ENCODE measurements at regions not wholly inside any gene's neighbourhood (a gene's known extent, or its start where the extent isn't known, plus 50 kb on each side); places are given as distances from the start of the nearest gene placed in this dataset.

GRCh38 chr13:31853643-31854326 lies 114.5 kb downstream of the RXFP2 start:
- DNase-seq, result no peak

DNA sequence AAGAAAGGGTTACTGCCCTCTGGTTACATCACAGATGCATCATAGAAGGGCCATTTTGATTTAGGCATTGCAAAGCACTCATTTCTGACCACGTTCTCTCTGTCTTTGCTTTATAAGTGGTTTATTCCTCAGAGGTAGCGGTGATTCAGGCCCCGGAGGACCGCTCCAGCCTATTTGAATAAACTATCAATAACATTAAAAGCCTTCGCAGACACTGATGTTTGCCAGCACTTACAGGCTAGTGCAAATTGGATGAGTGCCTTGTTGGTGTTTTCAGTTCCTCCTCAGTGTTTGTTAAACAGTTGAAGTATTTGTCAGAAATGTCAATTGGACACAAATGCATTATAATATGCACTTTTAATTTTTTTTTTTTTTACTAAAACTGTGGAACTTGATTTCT lies 120.2 kb downstream of the RXFP2 start:
- DNase-seq, result no peak

DNA sequence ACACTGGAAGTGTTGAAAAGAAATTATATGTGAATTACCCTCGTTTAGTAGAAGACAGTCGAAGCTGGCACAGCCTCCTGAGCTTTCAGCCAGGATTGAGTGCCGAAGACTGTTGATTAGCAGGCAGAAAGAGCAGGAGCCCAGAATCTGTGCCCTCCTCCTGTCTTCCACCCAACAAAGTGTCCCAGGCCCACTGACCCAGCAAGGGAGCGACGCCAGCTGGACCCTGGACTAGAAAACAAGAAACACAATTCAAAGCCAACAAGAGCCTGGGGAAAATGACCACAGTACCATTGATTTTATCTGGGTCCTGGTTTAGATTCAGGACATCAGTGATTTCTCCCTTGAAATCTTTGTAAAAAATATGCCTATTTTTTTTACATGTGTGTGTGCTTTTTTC lies 120.7 kb downstream of the RXFP2 start:
- DNase-seq, result no peak

DNA sequence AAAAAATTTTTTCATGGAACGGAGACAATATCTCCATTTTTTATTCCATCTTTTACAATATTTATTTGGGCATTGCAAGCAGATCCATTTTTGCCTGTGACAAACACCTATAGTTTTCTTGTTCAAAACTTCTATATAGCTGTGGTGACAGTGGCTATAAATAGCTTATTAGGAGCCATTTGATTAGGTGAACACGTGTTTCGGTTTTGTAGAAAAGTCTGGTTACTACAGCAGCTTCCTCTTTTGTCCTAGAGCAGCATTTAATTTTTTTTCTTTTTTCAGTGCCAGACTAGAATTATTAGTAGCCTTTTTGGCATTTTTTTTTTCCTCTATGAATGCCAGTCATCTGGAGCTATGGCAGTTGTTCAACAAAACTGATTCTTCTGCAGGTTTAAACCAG lies 123.5 kb downstream of the RXFP2 start:
- no peak for DNase-seq

GRCh38 chr13:31864307-31864706 lies 125.0 kb downstream of the RXFP2 start:
- DNase-seq, result no peak

GRCh38 chr13:31866099-31866498 lies 126.8 kb downstream of the RXFP2 start:
- no peak for DNase-seq

- DNase-seq, result no peak
Measured at GRCh38 chr13:31867709-31868108, 128.4 kb downstream of the RXFP2 start.

GRCh38 chr13:31869582-31869981 lies 130.3 kb downstream of the RXFP2 start:
- DNase-seq, result no peak

DNA sequence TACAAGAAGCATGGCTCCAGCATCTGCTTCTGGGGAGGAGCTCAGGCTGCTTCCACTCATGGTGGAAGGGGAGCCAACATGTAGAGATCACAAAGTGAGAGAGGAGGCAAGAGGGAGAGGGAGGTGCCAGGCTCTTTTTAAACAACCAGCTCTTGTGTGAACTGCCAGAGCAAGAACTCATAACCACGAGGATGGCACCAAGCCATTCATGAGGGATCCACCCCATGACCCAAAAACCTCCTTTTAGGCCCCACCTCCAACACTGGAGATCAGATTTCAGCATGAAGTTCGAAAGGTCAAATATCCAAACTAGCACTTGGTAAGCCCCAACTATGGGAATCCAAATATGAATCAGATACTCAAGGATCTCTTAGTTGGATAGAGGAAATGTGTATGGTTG lies 131.2 kb downstream of the RXFP2 start:
- no peak for DNase-seq

GRCh38 chr13:31873145-31873544 lies 133.8 kb downstream of the RXFP2 start:
- DNase-seq, result no peak

DNA sequence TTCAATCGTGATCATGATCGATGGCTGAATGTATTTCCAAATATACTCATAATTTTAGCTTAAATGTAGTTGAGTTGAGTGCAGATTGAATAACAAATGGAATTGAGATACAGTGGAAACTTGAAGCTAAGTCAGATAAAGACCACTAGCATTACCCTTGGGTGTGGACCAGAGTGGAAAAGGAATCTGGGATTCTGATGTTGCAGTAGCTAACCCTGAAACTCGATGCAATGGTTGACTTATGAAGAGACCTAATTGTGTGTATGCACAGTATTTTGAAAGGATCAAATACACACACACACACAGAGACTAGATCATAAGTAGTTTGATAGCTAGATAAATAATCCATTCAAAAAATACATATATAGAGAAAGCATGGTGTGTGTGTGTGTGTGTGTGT lies 135.8 kb downstream of the RXFP2 start:
- DNase-seq, result no peak

- no peak for DNase-seq
Measured at GRCh38 chr13:31878052-31878451, 138.7 kb downstream of the RXFP2 start.

GRCh38 chr13:31878495-31878894 lies 139.2 kb downstream of the RXFP2 start:
- DNase-seq, result no peak

- DNase-seq, result no peak
Measured at GRCh38 chr13:31878955-31879354, 139.6 kb downstream of the RXFP2 start.

GRCh38 chr13:31880851-31881494 lies 141.6 kb downstream of the RXFP2 start:
- DNase-seq, result no peak

- no peak for DNase-seq
Measured at GRCh38 chr13:31881495-31881882, 142.2 kb downstream of the RXFP2 start.

- DNase-seq, result no peak
Measured at GRCh38 chr13:31882794-31883193, 143.5 kb downstream of the RXFP2 start.

- no peak for DNase-seq
Measured at GRCh38 chr13:31884556-31884955, 145.2 kb downstream of the RXFP2 start.

GRCh38 chr13:31885994-31886393 lies 145.6 kb upstream of the FRY start:
- no peak for DNase-seq

DNA sequence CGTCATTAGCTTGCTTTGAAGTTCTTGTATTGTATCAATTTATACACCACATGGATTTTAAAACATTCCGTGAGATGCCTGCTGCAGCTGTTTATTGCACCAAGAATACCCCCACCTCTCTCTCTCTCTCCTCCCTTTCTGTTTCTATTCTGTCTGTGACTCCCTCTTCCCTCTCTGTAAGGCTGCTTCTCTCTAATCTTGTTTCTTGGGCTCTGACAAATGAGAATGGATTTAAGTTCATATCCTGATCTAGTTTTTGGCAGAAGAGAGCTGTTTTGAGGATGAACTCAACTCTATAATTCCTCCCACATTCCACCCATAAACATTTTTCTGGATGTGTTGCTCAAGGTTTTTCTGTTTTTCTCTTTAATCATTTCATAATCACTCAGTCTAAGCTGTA lies 144.3 kb upstream of the FRY start:
- DNase-seq, result no peak

DNA sequence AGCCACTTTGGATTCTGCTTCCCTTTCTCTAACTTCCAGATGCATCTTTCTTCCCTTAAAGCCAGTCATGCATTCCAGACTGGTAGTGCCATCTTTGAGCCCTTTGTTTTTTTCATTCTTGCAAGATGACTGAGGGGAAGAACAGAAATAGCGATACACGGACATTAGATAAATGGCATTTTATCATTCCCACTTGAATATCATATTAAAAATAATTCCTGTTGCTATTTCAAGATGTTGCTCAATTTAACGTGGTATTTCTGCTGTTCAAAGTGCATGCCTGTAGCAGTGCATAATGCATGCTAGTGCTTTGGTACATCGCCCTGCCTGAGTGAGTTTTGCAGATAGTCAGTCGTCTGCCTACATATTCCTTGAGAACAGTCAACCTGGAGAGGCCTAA lies 140.6 kb upstream of the FRY start:
- no peak for DNase-seq

- no peak for DNase-seq
Measured at GRCh38 chr13:31891472-31891871, 140.1 kb upstream of the FRY start.

- no peak for DNase-seq
Measured at GRCh38 chr13:31894931-31895330, 136.6 kb upstream of the FRY start.

GRCh38 chr13:31895691-31896090 lies 135.9 kb upstream of the FRY start:
- DNase-seq, result no peak

GRCh38 chr13:31896427-31896826 lies 135.1 kb upstream of the FRY start:
- DNase-seq, result no peak

Measured in CD4-positive, alpha-beta T cell treated with Interleukin-12 subunit alpha and Interleukin-12 subunit beta, for 1 hour (primary cell).